Lung (tissue), 11 donors: ENCODE measurements at regions not wholly inside any gene's neighbourhood (a gene's known extent, or its start where the extent isn't known, plus 50 kb on each side); places are given as distances from the start of the nearest gene placed in this dataset.
"Not testable (repeated sequence)": the region's sequence is repeated elsewhere in the genome, so short reads cannot be mapped to it uniquely, and the experiment has no call there.

Experiments used
- ATAC-seq: fragments of 200-7000 bp; cut with Tn5 transposase; one replicate; pipeline ENCODE4 v1.9.1; 2020; ENCODE audit warnings: moderate number of reproducible peaks; ENCODE audit not compliant: insufficient read depth, low FRiP score
- DNase-seq, 3 donors: peaks; one replicate each; pipeline ENCODE4 v3.0.0-alpha.2; 2013 to 2017
- H3K27ac ChIP-seq, 2 donors: one replicate each; pipeline ENCODE4 v1.5.1; 2013; ENCODE audit warnings: mild to moderate bottlenecking in 2 of 2, moderate library complexity in 2 of 2, control low read depth in 1 of 2, inconsistent platforms in 1 of 2, low read depth in 1 of 2, low read length in 1 of 2
- H3K27me3 ChIP-seq, 3 donors: one replicate each; pipeline ENCODE4 v1.5.1; 2013; ENCODE audit warnings: low read length in 2 of 3; ENCODE audit not compliant: control insufficient read depth in 3 of 3, insufficient read depth in 3 of 3
- H3K36me3 ChIP-seq, 4 donors: one replicate each; pipeline ENCODE4 v1.5.1; 2013; ENCODE audit warnings: low read length in 4 of 4, mild to moderate bottlenecking in 1 of 4, moderate library complexity in 1 of 4; ENCODE audit not compliant: control insufficient read depth in 4 of 4, insufficient read depth in 4 of 4
- H3K4me1 ChIP-seq, 5 donors: one replicate each; pipeline ENCODE4 v1.5.1; 2013; ENCODE audit warnings: low read length in 5 of 5, mild to moderate bottlenecking in 2 of 5, moderate library complexity in 1 of 5; ENCODE audit not compliant: control insufficient read depth in 5 of 5, insufficient read depth in 5 of 5
- H3K4me3 ChIP-seq: one replicate; pipeline ENCODE4 v1.5.1; 2013; ENCODE audit warnings: mild to moderate bottlenecking, control low read depth, moderate library complexity
- H3K9ac ChIP-seq, 2 donors: one replicate each; pipeline ENCODE4 v1.5.1; 2013; ENCODE audit warnings: low read length in 2 of 2, control low read depth in 1 of 2; ENCODE audit not compliant: insufficient read depth in 1 of 2
- H3K9me3 ChIP-seq, 4 donors: one replicate each; pipeline ENCODE4 v1.5.1; 2013; ENCODE audit warnings: low read length in 3 of 4, mild to moderate bottlenecking in 1 of 4, moderate library complexity in 1 of 4; ENCODE audit not compliant: control insufficient read depth in 4 of 4, insufficient read depth in 3 of 4
- CTCF ChIP-seq: IDR thresholded peaks from 2 replicates; pipeline ENCODE4 v1.5.1; 2012; ENCODE audit warnings: mild to moderate bottlenecking; ENCODE audit errors: control extremely low read depth, extremely low read depth
- WGBS, 2 donors: extraction: QIAGEN DNeasy Blood & Tissue Kit; methylation state at CpG; one replicate each; pipeline ENCODE4 v1.1.7; 2013; 5-methylcytosine and 5-hydroxymethylcytosine counted together
- donor health status: control.
- donor health status: control.
- donor health status: Bipolar disorder and iron deficiency.
- donor health status: healthy.
- donor health status: DM: yes; HTN: yes; CAD: no.

DNA sequence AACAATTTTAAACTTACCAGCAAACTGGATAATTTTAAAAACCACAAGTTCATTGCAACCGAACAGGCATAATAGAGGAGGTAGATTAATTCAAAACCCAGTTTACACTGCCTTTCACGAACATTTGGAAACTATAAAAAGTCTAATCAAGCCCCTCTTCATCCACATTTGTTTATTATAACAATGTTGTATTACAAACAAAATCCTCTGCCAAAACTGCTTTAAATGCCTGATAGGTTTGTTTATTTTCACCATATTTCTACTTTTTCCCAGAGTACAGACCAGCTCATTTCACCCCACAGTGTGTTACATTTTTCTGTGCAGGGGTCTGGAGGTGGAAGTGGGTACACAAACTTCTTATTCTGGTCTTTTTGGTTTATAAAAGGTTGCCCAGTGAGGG, 184.2 kb downstream of the OSR1 start:
- H3K9me3 ChIP-seq: no peaks in the 10 kb centered on the region
- H3K4me1 ChIP-seq: peaks cover 0 to 31% (median 0%) of the 10 kb centered on the region in 5 donors
- TF ChIP-seq CTCF: no peak
- DNase-seq (peak in 2 of 3 donors; percentile 70 to 79), ATAC-seq (no peak)
- H3K27ac ChIP-seq: no peak overlapping the region
- no peak overlapping the region for H3K9ac ChIP-seq
- no peaks in the 10 kb centered on the region for H3K36me3 ChIP-seq
- 71 to 75% methylated on average over 2 of the region's 2 CpGs for WGBS, 2 donors
- H3K4me3 ChIP-seq: no peak overlapping the region
- H3K27me3 ChIP-seq: no peaks in the 10 kb centered on the region

- 85 to 92% methylated on average over 1 of the region's 1 CpG for WGBS, 2 donors
- no peaks in the 10 kb centered on the region for H3K36me3 ChIP-seq
Measured at GRCh38 chr2:19171409-19171808, 187.0 kb downstream of the OSR1 start.

DNA sequence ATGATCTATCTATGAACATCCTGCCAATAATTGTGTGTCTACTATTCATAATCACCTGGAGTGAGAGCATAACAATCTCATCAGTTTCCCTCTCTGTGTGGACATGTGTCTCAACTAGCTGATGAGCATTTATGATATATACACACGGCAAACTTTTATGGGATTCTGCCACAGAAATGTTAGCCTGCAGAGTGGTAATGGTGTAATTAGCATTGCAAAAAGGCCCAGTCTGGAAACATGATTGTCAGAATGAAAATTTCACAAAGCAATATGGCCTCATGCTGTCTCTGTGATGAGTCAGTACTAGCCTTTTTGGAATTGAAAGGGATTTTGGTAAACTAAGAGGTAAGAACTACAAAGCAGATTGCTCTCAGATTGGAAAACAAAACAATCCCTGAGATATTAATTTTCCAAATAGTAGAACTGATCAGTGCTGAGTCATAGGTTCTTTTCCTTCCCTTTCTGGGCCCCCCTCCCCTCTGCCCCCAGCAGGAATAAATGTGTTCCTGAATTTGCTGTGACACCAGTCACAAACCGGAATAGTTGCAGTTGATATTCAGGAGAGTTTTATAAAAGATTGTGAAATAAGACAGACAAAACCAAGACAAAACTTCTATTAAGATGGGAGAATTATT, 189.2 kb downstream of the OSR1 start:
- WGBS, 2 donors: 89 to 90% methylated on average over 2 of the region's 2 CpGs
- H3K9me3 ChIP-seq: no peaks in the 10 kb centered on the region
- ATAC-seq (no peak), DNase-seq (no peak)
- H3K4me3 ChIP-seq: no peak overlapping the region
- peaks cover 0 to 12% (median 0%) of the 10 kb centered on the region in 5 donors for H3K4me1 ChIP-seq
- H3K36me3 ChIP-seq: no peaks in the 10 kb centered on the region
- no peak overlapping the region for H3K9ac ChIP-seq
- H3K27me3 ChIP-seq: no peaks in the 10 kb centered on the region
- H3K27ac ChIP-seq: no peak overlapping the region
- no peak for TF ChIP-seq CTCF

More at GRCh38 chr2:19171409-19171808, 187.0 kb downstream of the OSR1 start:
- H3K4me1 ChIP-seq: peaks cover 0 to 19% (median 0%) of the 10 kb centered on the region in 5 donors
- no peaks in the 10 kb centered on the region for H3K9me3 ChIP-seq
- no peaks in the 10 kb centered on the region for H3K27me3 ChIP-seq
- no peak overlapping the region for H3K9ac ChIP-seq
- H3K4me3 ChIP-seq: no peak overlapping the region
- no peak for ATAC-seq
- TF ChIP-seq CTCF: no peak
- no peak overlapping the region for H3K27ac ChIP-seq
- DNase-seq: no peak

DNA sequence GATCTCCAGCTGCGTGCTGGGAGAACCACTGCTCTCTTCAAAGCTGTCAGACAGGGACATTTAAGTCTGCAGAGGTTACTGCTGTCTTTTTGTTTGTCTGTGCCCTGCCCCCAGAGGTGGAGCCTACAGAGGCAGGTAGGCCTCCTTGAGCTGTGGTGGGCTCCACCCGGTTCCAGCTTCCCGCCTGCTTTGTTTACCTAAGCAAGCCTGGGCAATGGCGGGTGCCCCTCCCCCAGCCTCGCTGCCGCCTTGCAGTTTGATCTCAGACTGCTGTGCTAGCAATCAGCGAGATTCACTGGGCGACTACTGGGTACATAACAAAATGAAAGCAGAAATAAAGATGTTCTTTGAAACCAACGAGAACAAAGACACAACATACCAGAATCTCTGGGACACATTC, 194.3 kb downstream of the OSR1 start:
- not testable (repeated sequence) for ATAC-seq, DNase-seq
- WGBS, 2 donors: 43 to 65% methylated on average over 8 to 9 of the region's 9 CpGs

More for the DNA sequence above, 194.3 kb downstream of the OSR1 start:
- not testable (repeated sequence) for H3K27ac ChIP-seq, H3K9ac ChIP-seq, H3K4me3 ChIP-seq, H3K36me3 ChIP-seq, H3K27me3 ChIP-seq, H3K9me3 ChIP-seq, H3K4me1 ChIP-seq
